GM21723 (cell line): ENCODE measurements at regions not wholly inside any gene's neighbourhood (a gene's known extent, or its start where the extent isn't known, plus 50 kb on each side); places are given as distances from the start of the nearest gene placed in this dataset.

Experiments used
- ATAC-seq: cut with Tn5 transposase; IDR thresholded peaks from one replicate; pipeline ENCODE4 v1.9.1; 2021; ENCODE audit warnings: mild to moderate bottlenecking, moderate library complexity; ENCODE audit not compliant: unreplicated experiment

DNA sequence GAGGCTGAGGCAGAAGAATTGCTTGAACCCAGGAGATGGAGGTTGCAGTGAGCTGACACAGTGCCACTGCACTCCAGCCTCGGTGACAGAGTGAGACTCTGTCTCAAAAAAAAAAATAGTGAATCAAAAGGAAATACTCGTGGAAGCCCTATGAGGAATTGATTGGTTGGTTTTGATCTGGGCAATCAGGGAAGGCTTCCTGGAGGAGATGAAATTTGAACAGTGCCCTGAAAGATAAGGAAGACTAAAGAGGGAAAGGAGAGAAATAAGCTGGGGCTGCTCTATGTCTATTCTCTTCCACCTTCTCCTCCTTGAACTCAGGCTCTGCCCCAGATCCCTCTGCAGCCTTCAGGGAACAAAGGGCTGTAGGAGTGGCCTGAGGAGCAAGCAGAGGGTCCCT lies 54.1 kb downstream of the IRF2BPL start:
- ATAC-seq: no peak

- ATAC-seq: no peak
These were observed 57.0 kb downstream of the IRF2BPL start for GRCh38 chr14:76971549-76971948.

DNA sequence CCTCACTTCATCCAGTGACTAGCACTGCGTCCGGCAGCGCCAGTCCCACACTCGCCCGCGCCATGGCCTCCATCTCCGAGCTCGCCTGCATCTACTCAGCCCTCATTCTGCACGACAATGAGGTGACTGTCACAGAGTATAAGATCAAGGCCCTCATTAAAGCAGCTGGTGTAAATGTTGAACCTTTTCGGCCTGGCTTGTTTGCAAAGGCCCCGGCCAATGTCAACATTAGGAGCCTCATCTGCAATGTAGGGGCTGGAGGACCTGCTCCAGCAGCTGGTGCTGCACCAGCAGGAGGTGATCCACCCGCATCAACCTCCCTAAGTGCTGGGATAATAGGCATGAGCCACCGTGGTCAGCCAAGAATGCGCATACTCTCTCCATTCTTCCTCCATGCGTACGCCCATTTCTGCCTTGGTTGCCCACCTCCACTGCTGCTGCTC lies 59.9 kb downstream of the IRF2BPL start:
- ATAC-seq: no peak

DNA sequence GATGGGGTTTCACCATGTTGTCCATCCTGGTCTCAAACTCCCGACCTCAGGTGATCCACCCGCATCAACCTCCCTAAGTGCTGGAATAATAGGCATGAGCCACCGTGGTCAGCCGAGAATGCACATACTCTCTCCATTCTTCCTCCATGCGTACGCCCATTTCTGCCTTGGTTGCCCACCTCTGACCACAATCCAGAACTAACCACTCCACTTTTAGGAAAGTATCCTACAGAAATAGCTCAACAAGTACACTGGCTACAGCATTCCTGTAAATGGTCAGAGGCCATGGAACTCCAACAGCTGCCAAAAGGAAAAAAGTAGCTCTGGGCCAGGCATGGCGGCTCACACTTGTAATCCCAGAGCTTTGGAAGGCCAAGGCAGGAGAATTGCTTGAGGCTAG lies 60.7 kb downstream of the IRF2BPL start:
- no peak for ATAC-seq

DNA sequence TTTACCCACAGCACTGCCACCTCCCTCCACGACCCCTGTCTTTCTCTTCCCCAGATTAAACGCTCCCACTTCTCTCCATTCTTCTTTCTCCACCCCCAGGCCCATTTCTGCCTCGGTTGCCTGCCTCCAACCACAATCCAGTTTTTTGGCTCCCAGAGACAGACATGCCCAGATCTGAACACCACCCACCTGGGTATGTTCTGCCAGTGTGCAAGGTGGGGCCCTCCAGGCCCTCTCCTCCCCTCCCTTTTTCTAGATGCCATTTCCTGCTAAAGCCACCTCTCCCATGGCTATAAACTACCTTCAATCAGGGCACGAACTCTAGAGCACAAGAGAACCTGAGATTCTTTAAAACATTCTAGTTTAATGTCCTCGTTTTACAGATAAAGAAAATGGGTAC lies 63.3 kb downstream of the IRF2BPL start:
- ATAC-seq: no peak

DNA sequence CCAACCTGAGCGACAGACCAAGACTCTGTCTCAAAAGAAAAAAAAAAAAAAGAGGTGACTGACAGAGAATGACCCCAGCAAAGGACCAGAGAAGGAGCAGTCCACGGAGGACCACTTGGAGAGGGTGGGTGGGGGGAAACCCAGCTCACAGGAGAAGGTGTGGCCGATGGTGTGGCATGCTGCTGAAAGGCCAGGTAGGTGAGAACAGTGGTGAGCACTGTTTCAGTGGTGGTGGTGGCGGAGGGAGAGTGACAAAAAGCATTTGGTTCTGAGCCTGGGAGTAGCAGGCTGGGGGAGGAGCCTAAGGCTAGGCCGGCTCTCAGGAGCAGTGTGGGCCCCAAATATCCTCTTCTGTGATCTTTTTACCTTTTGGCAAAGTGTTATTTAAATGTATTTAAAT lies 63.8 kb downstream of the IRF2BPL start:
- no peak for ATAC-seq

DNA sequence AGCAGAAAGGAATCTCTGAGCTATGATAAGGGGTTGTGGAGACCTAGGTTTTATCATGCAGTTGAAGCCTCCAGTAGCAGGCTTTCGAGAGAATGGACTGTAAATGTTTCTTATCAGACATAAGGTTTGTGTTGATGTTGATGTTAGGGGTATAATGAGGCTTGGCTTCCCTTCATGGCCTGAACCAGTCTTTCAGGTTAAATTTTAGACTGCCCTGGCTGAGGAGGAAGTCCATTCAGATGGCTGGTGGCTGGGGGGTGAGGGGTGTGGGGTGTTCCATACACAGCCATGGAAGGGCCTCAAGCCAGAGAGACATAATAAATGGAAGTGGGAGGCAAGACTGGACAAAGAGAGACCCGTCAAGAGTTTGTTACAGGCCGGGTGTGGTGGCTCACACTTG lies 65.1 kb downstream of the IRF2BPL start:
- ATAC-seq: no peak

- ATAC-seq: no peak
These were observed 66.2 kb downstream of the IRF2BPL start for GRCh38 chr14:76962303-76962660.

GRCh38 chr14:76961631-76962302 lies 66.7 kb downstream of the IRF2BPL start:
- peak; percentile 85 for ATAC-seq

- ATAC-seq: no peak
These were observed 69.4 kb downstream of the IRF2BPL start for GRCh38 chr14:76958980-76959710.

GRCh38 chr14:76958020-76958979 lies 70.2 kb downstream of the IRF2BPL start:
- ATAC-seq: no peak

- ATAC-seq: no peak
These were observed 71.2 kb downstream of the IRF2BPL start for GRCh38 chr14:76957224-76957891.

DNA sequence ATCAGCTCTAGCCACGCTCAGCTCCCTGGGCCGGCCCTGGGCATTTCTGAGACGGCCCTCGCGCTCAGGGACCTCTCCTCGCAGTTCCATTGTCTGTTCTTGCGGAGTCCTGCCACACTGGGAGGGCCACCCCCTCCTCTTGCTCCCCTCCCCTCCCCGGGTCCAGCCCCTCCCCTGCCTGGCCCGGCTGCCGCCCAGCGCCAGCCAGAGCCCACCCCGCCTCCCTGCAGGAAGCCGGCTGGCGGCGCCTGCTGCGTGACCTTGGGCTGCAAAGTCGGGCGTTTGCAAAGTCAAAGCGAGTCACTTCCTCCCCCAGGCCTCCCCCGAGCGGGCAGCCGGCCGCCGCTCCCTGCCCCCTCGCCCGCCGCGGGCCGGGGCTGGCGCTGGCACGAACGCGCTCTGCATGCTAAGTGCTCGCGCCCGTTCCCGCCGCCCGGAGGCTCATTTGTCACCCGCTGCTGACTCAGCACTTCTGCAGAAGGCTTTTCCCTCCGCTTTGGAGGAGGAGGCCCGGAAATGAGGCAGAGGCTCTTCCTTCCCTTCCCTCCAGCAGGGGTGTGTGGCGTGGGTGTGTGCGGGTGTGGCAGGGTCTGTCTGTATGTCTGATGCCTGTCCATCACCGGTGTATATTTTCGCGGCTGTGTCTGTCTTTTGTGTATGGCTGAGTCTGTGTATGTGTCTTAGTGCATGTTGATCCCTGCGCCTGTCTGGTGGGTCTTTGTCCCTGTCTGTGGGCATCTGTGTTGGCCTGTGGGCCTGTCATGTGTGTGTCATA lies 72.0 kb downstream of the IRF2BPL start:
- peak; percentile 32 for ATAC-seq

DNA sequence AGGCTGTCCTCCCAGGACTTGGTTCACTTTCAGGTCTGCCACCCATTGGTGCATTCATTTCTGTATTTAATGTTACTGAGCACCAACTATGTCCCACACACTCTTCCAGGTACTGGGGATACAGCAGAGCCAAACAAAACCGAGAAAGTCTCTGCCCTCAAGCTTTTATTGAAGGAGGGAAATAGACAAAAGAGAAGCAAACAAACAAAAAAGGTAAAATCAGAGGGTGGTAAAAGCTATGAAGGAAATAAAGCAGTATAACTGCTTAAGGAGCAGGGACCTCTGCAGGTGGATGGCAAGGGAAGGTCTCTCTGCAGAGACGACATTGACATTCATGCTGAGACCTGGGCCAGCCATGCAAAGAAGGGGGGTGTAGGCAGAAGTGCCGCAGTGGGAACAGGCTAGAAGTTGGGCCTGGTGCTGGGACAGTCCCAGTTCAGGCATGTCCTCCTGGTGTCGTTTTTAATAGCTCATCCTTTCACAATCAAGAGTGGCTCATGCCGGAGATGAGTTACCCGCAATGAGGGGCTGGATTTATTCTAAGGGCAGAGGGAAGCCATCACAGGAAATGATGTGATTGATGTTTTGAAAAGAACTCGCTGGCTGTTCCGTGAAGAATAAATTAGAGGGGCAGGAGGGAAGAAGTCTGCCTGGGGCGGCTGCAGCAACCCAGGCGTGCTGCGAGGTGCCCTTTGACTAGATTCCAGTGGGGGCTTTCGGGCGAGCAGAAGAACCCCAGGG lies 72.8 kb downstream of the IRF2BPL start:
- ATAC-seq: peak; percentile 38

DNA sequence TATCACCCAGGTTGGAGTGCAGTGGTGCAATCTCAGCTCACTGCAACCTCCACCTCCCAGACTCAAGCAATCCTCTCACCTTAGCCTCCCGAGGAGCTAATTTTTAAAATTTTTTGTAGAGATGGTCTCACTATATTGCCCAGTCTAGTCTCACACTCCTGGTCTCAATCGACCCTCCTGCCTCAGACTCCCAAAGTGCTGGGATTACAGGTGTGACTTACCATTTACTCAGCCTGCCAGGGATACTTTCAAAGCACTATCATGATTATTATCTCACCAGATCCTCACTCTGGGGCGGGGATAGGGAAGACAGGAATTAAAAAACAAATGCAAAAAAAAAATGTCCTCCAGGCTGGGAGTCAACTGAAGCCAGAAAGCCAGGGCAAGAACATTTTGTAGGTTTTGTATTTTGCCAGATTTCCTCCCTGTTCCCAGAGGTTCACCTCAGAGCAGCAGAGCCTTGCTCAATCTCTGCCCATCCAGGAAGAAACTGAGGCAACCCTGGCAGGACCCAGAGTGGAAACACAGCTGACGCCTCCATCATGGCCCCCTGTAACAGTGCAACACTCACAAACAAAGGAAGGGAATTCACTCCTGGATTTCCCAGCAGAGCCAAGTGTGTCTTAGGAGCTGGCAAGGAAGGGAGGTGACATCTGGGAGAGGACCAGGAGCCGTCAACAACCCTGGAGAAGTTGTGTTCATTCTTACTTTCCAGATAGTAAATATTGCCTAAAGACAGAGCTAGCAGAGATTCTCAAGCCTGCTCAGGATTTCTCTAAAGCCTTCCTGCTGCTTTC lies 73.9 kb downstream of the IRF2BPL start:
- ATAC-seq: no peak

GRCh38 chr14:76953311-76953945 lies 75.1 kb downstream of the IRF2BPL start:
- ATAC-seq: no peak

DNA sequence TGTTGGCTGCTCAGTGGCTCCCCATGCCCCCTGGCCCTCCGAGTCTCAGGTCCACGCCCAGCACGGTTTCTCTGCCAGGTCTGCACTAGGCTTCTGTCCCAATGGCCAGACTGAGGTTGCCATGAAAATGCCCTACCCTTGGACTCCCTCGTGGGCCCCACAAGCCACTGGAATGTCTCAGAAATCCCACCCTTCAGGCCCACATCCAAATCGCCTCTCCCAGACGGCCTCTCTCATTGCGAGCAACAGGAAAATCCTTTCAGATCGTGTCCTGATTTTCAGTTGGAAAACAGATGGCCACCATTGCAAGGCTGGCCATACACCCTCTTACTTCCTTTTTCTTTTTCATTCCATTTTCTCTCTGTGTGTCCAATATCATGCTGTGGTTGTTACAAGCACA lies 77.3 kb downstream of the IRF2BPL start:
- no peak for ATAC-seq
